Stromal cell of bone marrow (primary cell): ENCODE measurements at regions not wholly inside any gene's neighbourhood (a gene's known extent, or its start where the extent isn't known, plus 50 kb on each side); places are given as distances from the start of the nearest gene placed in this dataset.

Experiments used
- DNase-seq: peaks from one replicate; pipeline ENCODE4 v3.0.0-alpha.2; 2012; ENCODE audit warnings: low read depth

DNA sequence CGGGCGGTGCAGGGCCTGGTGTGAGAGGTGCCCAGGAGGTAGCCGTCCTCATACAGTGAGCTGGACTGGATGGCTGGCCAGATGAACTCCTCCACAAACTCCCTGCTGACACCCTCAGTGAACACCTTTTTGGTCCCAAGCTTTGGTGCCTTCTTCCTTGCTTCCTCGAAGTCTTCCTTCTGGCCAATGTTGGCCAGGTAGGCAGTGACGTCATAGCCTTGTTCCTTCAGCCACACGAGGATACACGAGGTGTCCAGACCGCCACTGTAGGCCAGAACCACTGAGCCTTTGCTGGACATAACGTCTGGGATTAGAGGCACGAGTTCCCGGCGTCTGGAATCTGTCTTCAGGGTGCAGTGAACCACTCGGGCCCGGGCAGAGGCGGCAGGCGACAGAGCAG is 206.8 kb upstream of the SP4 start:
- no peak for DNase-seq

DNA sequence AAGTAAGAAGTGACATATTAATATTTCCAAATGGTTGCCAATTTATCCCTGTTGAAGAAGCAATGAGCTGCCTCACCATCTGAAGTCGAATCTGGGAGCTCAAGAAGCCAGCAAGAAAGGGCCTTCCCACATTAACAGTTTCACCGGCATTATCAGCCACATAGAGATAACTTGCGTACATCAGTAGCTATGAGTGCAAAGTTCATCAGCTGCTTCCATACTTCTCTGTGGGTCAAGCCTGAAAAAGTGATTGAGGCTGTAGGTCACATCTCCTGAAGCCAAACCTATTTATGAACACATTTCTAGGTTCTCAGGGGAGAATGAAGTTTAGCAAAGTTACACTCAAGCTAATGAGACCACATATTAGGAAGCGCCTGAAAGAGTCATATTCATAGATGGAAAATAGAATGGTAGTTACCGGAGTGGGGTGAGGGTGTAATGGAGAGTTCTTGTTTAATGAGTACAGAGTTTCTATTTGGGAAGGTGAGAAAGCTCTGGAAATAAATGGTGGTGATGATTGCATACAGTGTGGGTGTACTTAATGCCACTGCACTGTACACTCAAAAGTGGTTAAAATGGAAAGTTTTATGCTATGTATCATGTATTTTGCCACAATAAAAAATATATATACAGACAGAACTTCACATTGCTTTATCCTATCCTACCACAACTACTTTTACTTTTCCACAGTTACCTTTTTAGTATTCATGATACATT is 189.3 kb upstream of the SP4 start:
- DNase-seq = no peak

DNA sequence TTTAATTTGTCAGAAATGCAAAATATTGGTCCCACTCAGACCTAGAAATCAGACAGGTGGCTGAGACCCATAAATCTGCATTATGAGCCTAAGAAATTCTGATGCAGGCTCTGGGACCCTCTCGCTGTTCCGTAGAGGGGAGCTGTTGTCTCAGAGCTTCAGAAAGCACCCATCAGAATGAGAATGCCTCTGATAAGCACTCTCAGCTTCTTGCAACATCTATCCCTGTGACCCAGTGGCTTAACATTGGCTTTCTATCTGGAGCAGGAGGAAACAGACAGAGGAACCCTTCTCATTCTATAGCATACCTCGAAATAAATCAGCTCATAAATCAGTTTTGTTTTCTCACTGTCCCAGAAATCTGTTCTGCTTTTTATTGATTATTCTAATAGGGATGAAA is 184.6 kb upstream of the SP4 start:
- DNase-seq = no peak

DNA sequence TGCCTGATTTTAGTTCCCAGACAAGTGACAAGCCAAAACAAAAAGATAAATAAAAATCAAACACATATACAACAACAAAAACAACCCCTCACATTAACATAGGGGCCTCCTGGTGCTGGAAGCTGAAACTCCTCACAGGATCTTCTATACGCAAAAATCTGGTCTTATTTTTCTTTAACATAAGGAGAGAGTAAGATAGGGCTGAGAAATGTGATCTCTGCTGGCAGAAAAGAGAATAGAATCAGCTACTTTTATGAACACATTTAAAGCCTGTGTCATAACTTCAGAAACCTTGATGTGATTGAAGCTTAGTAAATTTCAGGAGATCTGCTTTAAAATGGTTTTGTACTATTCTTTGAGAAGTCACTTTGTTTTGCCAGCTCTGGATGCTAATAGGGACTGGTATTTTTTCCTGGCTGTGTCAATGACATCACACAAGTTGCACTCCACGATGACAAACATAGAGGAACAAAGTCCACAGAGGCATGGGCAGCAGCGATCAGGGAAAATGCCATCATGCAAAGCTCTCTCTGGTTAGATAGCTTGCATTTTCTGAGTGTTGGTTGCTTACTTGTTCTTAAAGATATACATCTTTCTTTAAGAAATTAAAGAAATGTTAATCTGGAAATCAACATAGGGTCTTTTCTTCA is 176.6 kb upstream of the SP4 start:
- DNase-seq = no peak

DNA sequence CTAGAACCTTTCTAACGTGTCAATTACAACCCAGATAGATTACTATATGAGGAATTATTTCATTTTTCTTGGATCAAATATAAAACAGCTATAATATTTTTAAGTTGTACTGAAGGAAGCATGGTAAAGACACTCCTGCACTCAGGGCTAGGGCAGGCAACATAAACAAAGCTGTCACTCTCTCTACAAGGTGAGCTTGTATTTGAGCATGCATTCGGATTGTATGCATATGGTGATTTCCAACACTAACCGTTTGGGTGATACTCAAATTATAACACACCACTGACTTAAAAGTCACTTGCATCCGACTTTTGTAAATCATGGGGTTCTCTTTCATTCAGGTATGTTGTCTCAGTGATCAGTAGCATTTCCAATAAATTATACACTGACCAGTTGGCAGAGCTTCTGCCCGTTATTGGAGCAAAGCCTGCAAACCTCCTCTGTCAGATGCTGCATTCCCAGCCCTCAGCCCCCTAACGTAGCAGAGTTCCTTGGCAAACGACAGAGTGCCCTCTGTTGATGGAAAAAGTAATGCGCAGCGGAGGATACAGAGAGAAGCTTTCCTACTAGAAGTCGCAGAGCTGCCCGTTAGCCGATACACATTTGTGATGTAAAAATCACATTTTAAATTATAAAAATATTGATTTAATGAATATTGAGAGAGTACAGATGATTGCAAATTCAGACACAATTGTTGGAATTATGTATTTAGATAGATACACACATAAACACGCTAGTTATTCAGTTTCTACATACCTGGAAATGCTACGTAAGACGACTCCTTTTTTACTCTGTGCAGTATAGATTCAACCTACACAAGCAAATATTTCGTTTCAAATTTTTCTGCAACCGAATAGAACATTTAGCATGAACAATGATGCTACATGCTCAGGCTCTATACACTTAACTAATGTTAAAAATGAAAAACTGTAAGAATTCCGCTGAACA is 173.9 kb upstream of the SP4 start:
- peak; percentile 18 for DNase-seq

DNA sequence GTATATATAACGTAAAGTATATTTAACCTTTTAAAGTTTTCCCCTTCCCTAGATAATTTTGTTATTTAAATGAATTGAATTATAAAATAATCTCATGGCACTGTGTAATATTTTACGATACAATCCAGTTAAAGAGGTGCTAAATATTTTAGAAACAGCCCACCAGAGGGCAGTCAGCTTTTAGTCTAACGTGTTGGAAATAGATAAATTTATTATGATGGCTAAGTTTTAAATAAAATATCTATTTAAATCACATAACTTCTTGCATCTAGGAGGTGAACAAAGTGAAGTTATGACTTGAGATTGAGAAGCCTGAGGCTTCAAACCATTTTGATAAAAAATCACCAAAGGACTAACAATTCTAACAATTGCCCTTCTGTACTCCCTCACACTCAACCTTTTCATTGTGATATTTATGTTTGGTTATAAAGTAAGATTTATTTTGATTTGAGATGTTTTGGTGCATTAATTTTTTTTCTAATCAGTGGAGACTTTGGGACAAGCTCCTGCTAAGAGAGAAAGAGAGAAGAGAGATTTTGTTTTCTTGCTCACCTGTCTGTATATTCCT is 171.5 kb upstream of the SP4 start:
- peak; percentile 15 for DNase-seq

DNA sequence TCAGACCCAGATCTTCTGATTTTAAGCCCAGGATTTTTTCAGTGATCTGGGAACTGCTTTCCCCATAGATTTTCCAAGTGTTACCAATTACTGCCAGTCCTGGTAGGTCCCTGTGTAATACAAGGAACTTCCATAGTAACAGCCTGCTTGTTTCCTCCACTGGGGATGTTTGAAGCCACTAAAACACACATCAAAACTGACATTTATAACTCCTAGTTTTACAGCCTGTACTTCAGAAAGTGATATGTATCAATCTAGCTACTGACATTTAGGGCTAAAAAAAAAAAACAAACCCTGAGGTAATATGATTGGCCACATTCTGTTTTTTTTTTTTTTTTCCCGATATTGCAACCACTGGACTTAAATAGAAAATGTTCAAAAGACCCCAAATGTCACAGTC is 166.9 kb upstream of the SP4 start:
- DNase-seq = no peak

DNA sequence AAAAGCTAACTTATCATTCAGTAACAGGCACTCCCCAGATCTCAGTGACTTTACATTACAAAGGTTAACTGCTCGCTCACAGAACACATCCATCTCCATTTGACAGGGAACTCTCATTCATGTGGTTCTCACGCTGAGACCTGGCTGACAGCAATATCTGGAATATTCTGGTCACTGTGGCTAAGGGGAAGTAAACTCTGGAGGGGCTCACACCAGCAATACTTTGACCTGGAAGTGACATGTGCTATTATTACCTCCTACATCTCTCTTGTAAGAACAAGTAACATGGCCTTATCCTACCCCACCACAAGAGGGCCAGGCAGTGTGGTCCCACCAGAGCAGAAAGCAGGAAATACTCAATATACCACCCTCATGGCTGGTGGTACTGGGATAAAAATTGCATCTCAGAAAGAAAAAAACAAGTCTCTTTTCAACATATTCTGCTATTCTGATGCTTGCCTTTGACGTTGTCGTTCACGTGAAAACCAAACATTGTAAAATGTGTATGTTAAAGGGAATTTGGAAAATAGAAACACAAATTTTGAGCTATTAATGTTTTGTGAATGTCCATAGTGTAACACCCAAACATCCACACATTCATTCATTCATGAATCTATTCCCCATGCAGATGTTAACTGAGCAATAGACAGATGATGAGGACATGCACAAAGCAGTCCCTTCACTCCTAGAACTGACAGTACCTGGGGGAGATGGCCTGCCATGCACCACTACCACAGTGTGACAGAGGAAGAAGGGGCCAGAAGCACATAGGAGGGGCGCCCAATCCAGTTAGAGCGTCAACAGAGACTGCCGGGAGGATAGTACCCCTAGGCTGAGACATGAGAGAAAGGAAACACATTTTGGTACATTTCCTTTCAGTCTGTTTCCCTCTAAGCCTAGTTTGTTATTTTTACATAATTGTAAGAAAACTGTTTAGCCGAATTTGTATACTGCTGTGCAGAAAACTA is 166.0 kb upstream of the SP4 start:
- DNase-seq = peak; percentile 1

DNA sequence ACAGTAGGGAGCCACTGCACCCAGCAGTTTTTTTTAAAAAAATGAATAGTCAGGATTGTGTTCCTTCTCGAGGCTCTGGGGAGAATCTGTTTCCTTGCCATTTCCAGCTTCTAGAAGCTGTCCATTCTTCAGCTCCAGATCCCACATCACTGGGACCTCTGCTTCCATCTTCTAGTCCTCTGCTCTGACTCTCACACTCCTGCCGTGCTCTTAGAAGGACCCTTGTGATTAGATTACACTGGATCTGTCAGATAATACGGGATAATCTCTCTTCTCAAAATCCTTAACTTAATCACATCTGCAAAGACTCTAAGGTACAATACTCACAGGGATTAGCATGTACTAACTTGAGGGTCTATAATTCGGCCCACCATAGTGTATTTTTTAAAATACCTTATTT is 158.9 kb upstream of the SP4 start:
- DNase-seq = no peak

DNA sequence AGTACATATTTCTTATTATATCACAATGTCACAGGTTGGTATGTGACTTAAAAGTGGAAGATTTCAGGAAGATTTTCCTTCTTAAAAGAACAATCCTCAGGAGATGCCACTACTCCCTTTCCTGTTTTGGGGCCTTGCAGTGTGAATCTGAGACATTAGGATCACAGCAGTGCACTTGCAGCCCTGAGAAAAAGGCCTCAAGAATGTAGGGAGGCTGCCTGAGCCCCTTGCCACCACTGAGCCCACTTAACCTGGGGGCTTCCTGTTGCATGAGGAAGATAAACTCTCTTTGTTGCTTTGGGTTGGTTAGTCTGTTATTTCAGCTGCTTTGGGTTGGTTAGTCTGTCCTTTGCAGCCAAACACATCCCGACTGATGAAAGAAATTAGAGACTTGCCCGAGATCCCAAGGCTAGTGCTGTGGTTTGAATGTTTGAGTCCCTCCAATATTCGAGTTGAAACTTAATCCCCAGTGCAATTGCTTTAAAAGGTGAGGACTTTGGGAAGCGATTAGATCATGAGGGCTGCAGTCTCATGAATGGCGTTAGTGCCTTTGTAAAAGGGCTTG is 151.3 kb upstream of the SP4 start:
- no peak for DNase-seq

DNA sequence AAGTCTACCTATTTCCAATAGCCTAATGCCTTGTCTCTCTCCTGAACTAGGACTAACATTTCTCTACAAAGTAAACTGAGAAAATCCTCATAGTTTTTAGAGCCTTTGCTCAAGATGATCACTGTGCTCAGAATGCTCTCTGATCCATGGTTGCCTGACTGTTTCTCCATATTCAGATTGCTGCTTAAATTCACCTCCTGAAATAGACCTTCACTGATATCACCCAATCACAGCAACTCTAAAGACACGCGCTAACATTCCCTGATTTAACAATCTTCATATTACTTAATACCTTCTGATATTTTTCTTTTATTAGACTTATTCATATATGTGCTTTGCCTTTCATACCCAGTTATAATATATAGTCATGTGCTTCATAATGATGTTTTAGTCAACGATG is 148.9 kb upstream of the SP4 start:
- no peak for DNase-seq

DNA sequence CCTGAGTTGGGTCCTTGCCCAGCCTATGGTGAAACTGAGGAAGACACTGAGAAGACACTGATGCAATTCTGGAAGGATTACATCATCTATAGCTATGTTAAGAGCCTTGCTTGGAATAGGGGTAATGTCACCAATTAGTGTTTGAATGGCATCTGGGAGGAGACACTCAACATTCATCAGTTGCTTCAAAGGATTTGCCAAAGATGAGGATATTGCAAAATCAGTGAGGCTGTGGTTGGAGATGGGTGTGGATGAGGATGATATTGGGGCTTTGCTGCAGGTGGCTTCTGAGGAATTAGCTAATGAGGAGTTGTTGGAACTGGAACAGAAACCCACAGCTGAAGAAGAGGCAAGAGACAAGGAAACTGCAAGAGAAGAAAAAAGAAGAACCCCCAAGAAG is 146.7 kb upstream of the SP4 start:
- no peak for DNase-seq

DNA sequence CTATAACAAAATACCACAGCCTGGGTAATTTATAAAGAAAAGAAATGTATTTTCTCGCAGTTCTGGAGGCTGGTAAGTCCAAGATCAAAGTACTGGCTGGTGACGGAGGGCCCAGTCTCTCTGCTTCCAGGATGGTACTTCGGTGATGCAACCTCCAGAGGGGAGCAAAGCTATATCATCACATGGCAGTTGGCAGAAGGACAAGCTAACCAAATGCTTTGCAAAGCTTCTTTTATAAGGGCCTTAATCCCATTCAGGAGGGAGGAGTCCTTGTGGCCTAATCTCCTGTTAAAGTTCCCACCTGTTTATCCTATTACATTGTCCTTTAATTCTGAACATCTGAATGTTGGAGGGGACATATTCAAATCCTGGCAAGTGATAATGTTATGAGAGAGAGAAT is 134.1 kb upstream of the SP4 start:
- DNase-seq = no peak

DNA sequence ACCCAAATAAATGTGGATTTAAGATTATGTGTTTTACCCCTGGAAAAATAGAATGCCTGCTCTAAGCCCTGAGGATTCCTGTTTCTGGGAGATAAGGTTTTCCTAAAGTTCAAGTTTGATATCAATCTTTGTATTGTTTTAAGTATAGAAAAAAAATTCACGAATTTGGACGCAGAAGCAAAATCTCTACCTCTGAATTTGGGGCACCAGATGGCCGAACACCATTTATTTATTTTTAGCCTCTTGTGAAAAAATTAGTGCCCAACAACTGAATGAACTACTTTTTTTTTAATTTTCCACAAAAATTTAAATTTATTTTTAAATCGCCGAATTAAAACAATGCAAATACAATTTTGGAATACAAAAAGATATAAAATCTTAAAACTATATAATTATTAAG is 128.1 kb upstream of the SP4 start:
- DNase-seq = no peak

DNA sequence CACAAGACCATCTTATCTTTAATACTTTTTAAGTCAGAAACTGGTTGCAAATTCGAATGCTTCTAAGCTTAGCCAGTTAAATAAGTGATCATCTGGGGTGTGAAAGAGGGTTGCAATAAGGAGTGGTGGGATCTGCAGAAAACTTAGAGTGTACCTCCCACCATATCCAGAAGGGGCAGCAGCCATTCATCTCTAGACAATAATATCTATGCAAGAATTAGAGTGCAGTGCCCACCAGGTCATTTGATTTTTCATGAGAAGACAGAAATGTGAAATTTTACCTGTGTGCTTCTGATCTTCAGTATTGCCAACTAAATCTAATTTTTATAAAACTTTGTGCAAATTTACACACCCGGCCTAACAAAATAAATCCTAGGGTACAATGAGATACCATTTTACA is 127.2 kb upstream of the SP4 start:
- DNase-seq = no peak

DNA sequence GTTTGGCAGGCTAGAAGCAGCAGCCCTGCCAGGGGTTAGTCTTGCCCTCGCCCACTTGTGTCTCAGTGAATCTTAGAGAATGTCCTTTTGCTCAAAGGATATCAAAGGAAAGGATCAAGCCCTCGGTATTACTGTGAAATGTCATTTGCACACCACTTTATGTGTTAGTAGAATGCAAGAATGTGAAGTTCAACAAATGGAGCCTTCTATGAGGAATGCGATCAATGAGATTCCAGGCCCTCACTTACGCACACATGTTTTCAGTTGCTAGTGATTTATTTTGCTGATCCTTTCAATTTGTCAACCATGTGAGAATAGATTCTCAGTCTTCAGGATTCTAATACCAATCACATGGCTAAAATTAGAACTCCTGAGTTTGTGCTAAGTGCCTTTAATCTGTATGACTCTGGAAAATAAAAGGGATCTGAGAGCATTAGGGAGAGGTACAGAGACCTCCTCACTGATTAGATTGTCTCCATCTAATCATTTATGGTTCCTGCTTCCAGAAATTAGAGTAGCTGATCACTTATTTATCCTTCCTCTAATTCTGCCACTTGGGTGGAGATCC is 123.0 kb upstream of the SP4 start:
- DNase-seq = no peak

DNA sequence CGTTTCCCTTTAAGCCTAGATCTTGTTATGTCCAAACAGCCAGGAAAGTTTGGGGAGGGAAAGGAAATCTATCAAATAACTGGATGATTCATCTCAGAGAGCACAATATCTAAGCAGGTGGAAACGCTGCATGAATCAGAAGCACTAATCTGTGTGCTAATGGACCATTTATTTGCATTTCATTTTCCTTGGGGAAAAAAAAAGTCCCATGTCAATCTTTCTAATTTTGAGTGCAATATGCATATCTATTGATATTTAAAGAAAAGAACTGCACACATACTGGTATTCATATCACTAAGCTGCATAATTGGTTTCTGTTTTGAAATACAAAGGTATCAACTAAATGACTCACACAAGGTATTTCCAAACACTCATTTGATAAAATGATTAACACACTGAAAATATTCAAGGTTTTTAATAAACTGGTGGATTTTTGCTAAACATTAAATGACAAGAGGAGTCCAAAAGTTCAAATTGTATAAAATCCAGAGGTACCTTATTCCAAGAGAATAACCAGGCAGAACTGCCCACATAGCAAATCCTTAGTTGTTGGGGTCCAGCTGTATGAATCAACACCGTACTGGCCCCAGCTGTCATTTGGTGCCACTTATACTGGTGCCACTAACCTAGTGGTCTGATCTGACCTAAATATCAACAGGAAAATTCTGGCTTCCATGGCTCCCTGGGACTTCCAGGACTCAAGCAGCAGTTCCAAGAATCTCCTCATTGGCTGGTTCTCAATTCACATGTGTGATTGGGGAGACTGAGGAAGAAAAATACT is 122.2 kb upstream of the SP4 start:
- DNase-seq = no peak

DNA sequence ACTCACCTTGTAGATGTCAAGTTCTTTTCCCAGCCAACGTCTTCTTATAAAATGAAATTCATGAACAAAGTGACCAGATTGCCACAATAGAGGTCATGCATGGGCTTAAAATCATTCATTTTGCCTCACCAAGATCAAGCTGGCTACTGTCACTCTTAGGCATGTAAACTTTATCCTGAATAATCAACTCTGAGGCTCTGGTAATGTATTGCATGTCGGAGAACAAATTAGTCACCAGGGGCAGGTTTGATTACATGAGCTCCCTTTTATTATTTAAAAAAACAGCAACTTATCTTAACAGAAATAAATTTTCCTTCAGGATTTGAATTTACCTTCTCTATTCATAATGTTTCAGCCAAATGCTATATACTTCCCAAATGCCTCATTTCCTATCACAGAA is 112.9 kb upstream of the SP4 start:
- DNase-seq = no peak

DNA sequence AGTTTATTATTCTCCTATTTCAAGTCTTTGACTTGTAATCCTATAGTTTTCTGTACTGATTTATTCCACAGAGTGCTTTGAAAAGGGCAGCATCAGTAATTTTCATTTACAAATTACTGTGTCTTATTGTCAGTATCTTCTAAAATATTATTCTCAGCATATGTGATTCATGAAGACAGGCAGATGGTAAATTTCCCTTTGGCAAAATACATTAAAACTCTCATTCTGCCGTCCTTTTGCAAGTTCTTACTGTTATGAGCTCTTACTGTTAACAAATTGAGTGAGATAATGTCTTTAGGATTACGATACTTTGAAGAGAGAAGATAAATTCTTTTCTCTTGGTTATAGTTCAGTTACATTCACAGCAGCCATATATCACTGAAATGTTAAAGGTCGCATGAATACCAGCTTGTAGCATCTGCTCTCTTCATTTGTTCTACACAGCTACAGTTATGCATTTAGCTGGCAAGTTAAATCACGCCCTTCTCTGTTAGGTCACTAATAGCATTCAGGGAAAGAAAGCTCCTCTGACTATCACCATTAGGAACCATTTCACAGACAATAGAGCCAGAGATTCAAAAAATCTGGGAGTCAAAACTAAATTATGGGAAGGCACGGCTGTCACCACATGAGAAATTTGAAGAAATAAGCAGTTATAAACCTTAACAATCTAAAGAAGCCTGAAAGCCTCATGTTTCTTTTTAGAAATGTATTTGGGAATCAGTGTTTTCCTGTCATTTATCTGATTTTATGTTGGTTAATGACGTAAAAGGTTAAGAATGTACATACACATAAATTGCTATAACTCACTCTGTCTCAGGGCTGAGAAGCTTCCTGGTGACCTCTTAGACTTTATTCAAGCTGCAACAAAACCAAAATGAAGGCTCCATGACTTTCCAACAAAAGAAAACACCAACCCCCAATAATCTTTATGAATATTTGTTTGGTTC is 109.6 kb upstream of the SP4 start:
- no peak for DNase-seq
